Raji (cell line): ENCODE measurements at regions not wholly inside any gene's neighbourhood (a gene's known extent, or its start where the extent isn't known, plus 50 kb on each side); places are given as distances from the start of the nearest gene placed in this dataset.

Experiments
- POLR2A ChIP-seq: IDR thresholded peaks from 2 replicates; pipeline ENCODE4 v1.6.1; 2011; ENCODE audit warnings: low read depth, low read length, control low read depth; ENCODE audit not compliant: insufficient read depth

DNA sequence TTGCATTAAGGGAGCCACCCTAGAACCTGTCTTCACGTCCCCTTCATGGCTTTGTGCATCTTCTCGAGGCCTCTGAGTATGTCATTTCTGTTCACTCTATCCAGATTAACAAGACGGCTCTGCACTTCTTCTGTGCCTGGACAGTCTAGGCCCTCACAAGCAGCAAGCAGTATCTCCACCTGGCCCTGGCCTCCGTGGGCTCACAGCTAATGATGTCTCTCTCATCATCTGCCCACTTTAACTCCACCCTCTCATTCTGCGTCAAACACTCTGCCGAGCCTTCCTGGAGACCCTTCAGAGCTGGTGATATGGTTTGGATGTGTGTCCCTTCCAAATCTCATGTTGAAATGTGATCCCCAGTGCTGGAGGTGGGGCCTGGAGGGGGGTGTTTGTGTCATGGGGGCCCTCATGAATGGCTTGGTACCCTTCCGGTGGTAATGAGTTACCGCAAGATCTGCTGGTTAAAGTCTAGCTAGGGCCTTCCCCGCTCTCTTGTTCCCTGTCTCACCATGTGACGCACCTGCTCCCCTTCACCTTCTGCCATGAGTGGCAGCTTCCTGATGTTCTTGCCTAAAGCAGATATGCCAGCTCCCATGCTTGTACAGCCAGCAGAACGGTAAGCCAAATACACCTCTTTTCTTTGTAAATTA lies 132.5 kb upstream of the ID2 start:
- TF ChIP-seq POLR2A: no peak

DNA sequence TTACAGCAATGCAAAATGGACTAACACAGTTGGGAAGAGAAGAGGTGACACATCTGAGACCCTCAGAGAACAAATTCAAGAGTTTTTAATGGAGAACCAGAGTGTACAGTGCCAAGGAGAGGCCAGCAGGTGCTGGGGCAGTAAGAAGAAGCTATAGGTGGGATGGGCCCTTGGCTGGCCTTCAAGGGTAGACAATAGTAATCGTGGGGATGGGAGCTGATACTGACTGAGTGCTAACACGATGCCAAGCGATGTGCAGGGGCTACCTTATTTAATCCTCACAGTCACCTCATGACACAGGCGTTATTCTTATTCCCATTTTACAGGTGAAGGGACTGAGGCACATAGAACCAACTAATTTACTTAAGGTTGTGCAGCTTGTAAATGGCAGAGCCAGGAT lies 131.9 kb upstream of the ID2 start:
- TF ChIP-seq POLR2A: no peak

DNA sequence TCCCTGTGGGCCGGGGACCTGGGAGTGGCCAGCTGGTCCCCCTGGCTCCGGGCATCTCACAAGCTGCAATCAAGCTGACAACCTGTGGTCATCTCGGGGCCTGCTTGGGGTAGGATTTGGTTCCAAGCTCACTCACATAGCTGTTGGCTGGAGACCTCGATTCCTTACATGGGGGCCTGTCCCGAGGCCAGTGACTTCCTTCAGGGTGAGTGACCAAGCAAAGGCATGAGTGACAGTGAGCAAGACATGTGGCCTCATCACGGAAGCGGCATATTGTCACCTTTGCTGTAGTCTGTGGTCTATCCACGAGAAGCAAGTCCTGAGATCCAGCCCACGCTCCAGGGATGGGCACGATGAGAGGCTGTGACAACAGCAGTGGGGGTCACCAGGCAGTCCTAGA lies 131.4 kb upstream of the ID2 start:
- no peak for TF ChIP-seq POLR2A

DNA sequence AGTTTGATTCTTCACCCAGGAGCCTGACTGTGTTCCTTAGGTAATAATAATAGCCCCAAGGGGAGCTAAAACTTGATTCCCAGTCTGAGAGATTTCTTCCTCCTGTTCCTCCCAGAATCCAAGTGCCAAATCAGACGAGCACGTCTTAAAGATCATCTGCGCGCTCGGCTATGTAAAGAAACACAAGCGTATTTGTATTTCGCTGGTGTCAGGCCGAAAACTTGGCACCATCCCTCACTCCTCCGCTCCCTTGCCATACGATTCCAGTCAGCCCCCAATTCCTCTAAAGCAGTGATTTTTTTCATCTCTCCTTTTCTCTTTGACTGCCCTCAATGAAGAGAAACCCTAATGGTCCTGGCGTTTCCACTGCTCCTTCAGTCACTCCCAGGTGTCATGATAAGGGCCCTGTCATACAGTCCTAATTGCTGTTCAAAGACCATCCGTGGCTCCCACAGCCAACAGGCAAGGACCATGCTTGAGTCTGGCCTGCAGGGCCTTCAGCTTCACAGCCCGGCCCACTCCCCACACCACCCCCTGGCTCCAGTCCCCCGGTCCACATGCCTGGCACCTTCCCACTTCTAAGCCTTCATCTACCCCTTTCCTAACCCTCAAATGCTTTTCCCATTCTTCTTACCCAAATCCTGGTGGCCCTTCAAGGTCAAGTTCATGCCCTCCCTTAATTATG lies 130.8 kb upstream of the ID2 start:
- no peak for TF ChIP-seq POLR2A

DNA sequence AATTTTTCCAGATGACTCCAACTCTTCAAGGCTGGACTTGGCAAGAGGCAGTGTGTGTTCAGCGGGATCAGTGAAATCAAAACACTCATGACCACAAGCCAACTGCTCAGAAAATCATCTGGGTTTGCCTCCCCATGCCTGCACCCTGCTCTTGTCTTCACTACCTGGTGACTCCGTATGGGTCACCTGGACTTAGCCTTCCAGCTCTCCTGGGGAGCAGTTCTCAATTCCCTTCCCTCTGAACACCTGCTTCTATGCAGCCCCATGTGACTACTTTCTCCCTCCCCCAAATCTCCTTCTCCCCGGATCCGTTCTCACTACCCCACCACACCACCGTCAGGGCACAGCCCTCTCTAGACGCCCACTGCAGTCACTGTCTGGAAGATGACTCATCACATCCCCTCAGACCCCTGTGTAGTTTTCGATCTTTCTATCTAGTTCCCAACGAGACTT lies 130.2 kb upstream of the ID2 start:
- no peak for TF ChIP-seq POLR2A

- TF ChIP-seq POLR2A: no peak
These were observed 129.5 kb upstream of the ID2 start for GRCh38 chr2:8552293-8552801.

GRCh38 chr2:8553643-8554042 lies 128.2 kb upstream of the ID2 start:
- no peak for TF ChIP-seq POLR2A

DNA sequence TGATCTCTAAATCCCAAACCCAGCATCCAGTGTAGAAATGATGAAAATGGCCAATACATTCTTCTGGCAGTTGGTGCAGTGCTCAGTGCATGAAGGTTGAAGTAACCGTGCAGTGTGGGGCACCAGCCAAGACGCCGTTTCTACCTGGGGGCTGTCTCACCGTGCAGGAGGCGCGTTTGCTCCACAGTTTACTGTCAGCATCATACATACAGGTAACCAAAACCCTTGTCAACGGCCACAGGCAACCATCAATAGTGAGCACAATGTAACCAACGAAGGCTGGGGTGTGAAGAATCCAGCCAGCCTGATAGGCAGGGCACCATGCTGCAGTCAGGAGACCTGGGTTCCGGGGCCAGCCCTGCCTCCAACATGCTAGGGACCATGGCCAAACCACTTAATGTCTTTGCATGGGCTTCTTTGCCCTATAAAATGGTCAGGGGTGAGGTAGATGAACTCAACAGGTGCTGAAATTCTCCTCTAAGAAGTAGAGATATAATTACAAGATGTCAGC lies 127.5 kb upstream of the ID2 start:
- TF ChIP-seq POLR2A: no peak

- no peak for TF ChIP-seq POLR2A
These were observed 126.3 kb upstream of the ID2 start for GRCh38 chr2:8555543-8555942.

DNA sequence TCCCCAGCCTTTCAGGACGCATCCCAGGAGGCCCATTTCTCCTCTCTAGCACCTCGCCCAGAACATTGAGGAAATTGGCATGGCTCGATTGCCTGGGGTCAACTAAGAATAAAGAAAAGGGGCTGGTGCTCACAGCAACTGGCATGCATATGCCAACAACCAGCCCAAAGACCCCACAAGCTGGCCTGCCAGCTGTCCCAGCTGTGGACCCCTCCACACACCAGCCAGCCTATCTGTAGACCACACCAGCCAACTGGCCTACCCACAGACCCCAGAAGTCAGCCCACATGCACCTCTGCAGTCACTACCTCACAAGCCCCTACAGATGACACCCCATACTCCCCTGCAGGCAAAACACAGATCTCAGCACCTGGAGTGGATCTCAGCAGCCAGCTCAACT lies 123.8 kb upstream of the ID2 start:
- TF ChIP-seq POLR2A: no peak

DNA sequence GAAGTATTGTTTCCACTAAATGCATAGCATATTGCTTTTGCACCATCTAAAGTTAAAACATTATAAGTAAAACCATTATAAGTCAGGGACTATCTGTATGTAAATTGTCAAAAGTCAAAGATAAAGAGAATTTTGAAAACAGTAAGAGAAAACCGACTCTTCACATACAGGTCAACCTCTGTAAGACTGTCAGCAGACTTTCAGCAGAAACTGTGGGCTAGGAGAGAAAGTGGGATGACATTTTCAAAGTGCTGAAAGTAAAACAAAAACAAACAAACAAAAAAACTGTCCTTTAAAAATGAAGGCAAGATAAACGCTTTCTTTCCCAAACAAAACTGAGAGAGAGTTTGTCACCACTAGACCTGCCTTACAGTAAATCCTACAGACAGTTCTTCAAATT lies 122.9 kb upstream of the ID2 start:
- no peak for TF ChIP-seq POLR2A

- no peak for TF ChIP-seq POLR2A
These were observed 122.1 kb upstream of the ID2 start for GRCh38 chr2:8559805-8560204.

DNA sequence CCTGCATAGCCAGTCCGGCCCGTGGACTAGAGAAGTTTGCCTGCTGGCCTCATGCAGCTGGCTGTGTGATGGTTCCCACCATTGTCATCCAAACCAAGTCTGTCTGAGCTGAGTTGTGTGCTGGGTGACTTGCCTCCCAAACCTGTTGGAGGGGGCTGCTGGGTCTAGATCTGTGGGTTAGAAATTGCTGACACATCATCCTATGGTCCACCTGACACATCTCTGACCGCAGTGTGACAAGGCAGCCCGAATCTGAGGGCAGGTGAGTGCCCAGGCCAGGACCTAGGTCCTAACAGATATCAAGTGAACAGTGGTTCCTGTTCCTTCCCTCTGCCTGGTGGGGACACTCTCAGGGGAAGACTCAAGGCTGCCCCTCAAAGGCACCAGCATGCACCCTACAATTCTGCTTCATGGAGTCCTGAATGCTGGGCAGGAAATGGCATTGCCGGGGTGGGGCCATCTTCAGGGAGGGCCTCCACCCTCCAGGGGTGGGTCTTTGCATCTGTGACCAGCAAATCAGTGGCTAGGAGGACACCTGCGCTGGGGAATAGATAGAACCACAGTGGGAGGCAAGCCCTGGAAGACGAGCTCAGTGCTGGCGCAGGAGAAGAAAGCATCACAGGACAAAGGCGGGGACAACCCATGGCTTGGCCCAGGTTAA lies 117.9 kb upstream of the ID2 start:
- TF ChIP-seq POLR2A: no peak

DNA sequence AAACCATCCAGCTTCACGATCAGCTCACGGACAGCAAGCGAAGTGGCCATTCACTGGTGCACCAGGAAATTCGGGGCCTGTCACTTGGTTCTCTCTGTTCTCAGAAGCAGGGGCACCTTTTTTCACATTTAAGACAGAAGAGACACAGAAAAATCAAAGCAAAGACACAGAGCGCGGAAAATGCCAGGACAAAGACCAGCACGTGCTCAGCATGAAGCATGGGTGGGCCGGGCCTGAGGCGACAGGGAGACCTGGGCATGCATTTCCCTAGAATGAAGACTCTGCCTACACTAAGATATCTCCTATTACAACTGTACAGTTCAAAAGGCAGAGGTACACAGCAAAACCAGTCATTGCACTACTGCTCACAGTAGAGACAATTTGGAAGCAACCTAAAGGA lies 117.4 kb upstream of the ID2 start:
- no peak for TF ChIP-seq POLR2A

DNA sequence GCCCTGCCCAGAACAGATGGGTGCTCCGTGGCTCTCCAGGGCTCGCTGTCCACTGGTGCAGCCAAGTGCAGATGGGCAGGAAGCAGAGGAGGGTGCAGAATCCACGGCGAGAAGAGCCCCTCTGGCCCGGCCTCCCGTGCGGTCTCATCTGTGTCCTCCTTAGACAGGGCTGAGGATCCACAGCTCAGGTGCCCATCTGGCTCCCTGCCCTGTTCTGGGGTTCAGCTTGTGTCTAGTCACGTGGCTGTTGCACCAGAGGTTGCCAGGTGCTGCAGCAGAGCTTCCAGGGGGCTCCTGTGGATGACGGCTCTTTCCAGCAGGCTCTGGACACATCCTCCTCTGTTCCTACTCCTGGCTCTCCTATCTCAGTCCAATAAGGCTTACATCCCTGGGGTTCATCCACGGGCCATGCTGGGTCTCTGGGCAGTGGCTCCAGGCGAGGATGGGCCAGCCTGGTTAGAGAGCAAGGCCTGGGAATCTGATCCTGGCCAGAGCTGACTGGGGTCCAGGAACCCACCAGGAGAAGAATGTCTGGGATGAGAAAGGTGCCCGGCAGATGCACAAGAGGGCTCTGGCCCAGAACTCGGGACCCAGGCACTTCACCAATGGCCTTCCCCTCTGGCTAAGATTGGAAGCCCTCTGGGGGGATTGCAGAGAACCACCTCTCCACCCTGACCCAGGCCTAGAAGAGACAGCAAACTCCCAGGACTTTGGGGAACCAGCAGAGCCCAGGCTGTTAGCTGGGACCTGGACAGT lies 116.3 kb upstream of the ID2 start:
- TF ChIP-seq POLR2A: no peak
